Mucosa of stomach (tissue), 1 donor: ENCODE measurements at regions not wholly inside any gene's neighbourhood (a gene's known extent, or its start where the extent isn't known, plus 50 kb on each side); places are given as distances from the start of the nearest gene placed in this dataset.

Experiments
- H3K27me3 ChIP-seq: one replicate; pipeline ENCODE4 v1.7.0; 2013; ENCODE audit warnings: mild to moderate bottlenecking, low read length; ENCODE audit not compliant: control insufficient read depth, insufficient read depth
- H3K36me3 ChIP-seq: one replicate; pipeline ENCODE4 v1.7.0; 2013; ENCODE audit warnings: low read length; ENCODE audit not compliant: control insufficient read depth, insufficient read depth
- H3K4me1 ChIP-seq: one replicate; pipeline ENCODE4 v1.7.0; 2013; ENCODE audit warnings: mild to moderate bottlenecking, low read length; ENCODE audit not compliant: control insufficient read depth, insufficient read depth
- H3K4me3 ChIP-seq: one replicate; pipeline ENCODE4 v1.7.0; 2013; ENCODE audit warnings: low read length
- H3K9ac ChIP-seq: one replicate; pipeline ENCODE4 v1.7.0; 2013; ENCODE audit warnings: mild to moderate bottlenecking, low read length, moderate library complexity
- H3K9me3 ChIP-seq: one replicate; pipeline ENCODE4 v1.7.0; 2013; ENCODE audit warnings: mild to moderate bottlenecking, low read length, moderate library complexity; ENCODE audit not compliant: control insufficient read depth
- donor health status: Pancreatic carcinoma.

DNA sequence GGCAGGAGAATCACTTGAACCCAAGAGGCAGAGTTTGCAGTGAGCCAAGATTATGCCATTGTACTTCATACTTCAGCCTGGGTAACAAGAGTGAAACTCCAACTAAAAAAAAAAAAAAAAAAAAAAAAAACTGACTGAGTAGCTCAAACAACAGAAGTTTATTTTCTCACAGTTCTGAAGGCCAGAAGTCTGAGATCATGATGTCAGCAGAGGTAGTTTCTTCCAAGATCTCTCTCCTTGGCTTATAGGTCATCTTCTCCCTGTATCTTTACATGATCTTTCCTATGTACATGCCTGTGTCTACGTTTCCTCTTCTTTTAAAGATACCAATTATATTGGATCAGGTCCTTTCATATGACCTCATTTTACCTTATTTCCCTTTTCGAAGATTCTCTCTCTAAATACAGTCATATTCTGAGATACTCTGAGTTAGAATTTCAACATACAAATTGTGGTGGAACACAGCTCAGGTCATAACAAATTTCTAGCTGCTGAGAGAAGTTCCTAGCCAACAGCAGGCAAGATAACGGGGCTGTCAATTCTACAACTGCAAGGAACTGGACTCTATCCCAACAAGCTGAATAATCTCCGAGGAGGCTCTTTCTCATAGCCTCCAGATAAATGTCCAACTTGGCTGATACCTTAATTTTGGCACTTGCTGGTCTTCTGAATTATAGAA is 187.7 kb upstream of the ADAMTS5 start:
- Histone ChIP-seq H3K9me3 (no peaks in the 10 kb centered on the region), H3K27me3 (no peaks in the 10 kb centered on the region), H3K4me3 (no peak overlapping the region), H3K9ac (no peak overlapping the region), H3K4me1 (no peaks in the 10 kb centered on the region), H3K36me3 (no peaks in the 10 kb centered on the region)

DNA sequence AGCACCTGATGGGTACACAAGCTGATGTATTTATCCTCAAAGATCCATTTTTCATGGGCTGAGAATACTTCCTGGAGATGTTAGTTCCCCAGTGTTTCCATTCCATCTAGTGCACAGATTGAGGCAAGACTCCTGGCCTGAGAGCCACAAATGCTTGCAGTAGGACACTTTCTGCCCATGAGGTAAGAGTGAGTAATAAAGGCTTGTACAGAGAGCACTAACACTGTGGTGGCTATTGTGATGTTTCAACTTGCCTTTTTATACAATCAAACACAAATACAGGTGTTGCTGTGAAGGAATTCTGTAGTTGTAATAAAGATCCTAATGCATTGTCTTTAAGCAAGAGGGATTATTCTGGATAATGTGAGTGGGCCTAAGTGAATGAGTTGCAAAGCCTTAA is 186.1 kb upstream of the ADAMTS5 start:
- Histone ChIP-seq H3K9me3 (no peaks in the 10 kb centered on the region), H3K4me1 (no peaks in the 10 kb centered on the region), H3K36me3 (no peaks in the 10 kb centered on the region), H3K4me3 (no peak overlapping the region), H3K9ac (no peak overlapping the region), H3K27me3 (no peaks in the 10 kb centered on the region)

DNA sequence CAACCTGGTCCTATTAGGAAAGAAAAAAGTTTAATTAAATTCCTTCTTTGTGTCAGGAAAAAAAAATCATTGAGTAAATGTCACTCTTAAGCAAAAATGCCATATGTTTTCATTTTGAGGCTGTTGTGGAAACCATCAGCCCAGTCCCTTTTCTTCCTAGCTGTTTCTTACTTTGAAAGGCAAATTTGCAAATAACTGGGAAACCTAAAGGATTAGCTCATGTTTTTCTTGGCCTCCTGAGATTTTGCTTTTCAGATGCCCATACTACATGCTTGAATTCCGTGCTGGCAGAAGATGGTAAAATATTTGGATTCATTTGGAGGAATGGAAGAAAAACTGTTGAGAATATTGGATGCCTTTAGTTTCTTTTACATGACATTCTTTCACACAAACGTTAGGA is 182.1 kb upstream of the ADAMTS5 start:
- Histone ChIP-seq H3K9ac (no peak overlapping the region), H3K9me3 (no peaks in the 10 kb centered on the region), H3K4me3 (no peak overlapping the region), H3K4me1 (no peaks in the 10 kb centered on the region), H3K36me3 (no peaks in the 10 kb centered on the region), H3K27me3 (no peaks in the 10 kb centered on the region)

DNA sequence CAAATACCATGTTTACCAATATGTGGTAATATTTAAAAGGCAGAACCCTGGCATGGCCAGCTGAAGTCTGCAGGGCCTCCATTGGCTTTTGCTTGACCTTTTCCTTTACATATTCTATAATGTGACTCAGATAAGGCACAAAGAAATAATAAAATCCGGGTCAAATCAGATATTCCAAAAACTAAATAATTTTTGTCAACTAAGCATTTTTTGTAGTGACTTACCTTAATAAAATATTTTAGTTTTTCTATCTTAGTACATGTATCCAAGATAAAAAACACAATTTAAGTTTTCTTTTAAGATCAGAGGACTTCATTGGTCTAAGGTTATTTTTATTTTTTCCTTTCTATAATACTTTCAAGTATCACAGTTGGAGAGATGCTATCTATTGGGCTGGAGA is 179.4 kb upstream of the ADAMTS5 start:
- Histone ChIP-seq H3K9ac (no peak overlapping the region), H3K4me3 (no peak overlapping the region), H3K4me1 (no peaks in the 10 kb centered on the region), H3K9me3 (no peaks in the 10 kb centered on the region), H3K27me3 (no peaks in the 10 kb centered on the region), H3K36me3 (no peaks in the 10 kb centered on the region)

DNA sequence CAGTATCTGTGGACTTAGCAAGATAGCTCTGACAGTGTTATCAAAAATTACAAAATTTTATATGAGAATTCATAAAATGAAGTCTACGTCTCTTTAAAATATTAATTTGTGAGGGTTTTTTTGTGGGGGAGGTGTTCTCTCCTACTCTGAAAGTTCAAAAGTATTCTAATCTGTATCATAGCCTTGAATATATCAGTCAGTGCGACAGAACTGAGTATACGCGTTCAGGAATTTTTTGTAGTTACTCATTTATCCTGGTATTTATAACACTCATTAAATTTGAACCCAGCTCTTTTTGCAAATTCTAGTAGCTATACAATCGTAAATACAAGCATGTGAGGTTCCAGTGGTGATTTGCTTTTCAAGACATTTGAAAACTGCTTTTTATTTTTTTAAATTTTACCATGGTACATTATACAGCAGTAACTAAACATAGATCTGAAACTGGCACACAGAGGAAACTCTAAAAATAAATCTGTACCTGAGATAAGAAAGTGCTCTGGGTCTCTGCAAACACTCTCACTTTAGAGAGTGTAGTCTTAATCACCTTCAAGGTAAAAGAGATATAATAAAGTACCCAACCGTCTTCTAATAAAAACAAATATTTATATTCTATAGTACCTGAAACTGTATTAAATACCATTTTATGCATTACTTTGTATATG is 178.4 kb upstream of the ADAMTS5 start:
- no peaks in the 10 kb centered on the region for H3K27me3 ChIP-seq
- no peak overlapping the region for H3K9ac ChIP-seq
- H3K9me3 ChIP-seq: no peaks in the 10 kb centered on the region
- no peaks in the 10 kb centered on the region for H3K4me1 ChIP-seq
- H3K4me3 ChIP-seq: no peak overlapping the region
- no peaks in the 10 kb centered on the region for H3K36me3 ChIP-seq

DNA sequence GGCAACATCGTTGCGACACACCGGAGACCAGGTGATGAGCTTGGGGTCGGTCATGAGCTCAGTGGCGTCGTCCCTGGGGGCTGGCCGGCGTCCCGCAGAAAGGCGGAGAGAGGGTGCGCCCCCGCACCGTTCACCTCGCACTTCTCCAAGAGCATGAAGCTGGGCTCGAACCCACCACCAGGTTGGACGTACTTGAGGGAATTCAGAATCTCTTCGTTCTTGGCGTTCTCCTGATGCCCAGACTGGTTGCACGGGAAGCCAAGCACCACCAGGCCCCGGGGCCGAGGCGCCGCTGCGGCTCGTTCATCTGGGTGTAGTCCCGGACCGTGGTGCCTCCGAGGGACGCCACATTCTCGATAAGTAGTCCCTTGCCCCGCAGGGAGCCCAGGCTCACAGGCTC is 176.6 kb upstream of the ADAMTS5 start:
- Histone ChIP-seq H3K27me3 (no peaks in the 10 kb centered on the region), H3K4me1 (no peaks in the 10 kb centered on the region), H3K36me3 (no peaks in the 10 kb centered on the region), H3K9me3 (no peaks in the 10 kb centered on the region), H3K9ac (no peak overlapping the region), H3K4me3 (no peak overlapping the region)

DNA sequence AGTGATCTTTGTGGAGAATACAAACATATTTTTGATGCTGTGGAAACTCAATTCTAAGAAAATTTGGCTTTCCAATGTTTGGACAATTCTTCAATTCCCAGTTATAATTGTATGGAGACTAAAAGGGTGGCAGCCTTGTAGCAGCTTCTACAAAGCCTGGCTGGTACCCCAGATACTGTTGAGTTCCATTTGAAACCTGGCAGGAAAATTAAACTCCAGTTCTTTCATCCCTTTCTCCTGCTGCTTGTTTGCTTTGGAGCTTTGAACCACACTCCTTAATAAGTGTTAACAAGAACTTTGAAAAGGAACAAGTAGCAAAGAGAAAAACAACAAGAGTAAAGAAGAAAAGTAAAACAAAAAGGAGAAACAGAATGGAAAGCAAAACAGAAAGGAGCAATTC is 172.6 kb upstream of the ADAMTS5 start:
- Histone ChIP-seq H3K9me3 (no peaks in the 10 kb centered on the region), H3K9ac (no peak overlapping the region), H3K4me1 (no peaks in the 10 kb centered on the region), H3K4me3 (no peak overlapping the region), H3K27me3 (no peaks in the 10 kb centered on the region), H3K36me3 (no peaks in the 10 kb centered on the region)

DNA sequence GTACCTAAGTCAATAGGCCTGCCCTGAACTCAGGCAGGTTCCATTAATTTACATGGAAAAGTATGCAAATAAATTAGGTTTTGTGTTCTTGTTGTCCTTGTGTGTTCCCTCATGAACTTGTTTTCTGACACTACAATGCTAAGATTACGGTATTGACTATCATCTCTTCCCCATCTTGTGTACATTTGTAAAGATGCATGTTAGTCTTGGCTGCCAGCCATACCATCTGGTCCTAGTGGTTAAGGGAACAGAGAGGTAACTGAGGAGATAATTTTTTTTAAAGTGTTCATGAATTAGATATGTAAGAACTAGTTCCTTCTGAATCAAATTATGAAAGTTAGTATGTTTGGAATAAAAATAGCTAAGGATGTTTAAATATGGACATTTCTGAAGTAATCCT is 167.6 kb upstream of the ADAMTS5 start:
- Histone ChIP-seq H3K4me3 (no peak overlapping the region), H3K9ac (no peak overlapping the region), H3K27me3 (no peaks in the 10 kb centered on the region), H3K4me1 (no peaks in the 10 kb centered on the region), H3K9me3 (no peaks in the 10 kb centered on the region), H3K36me3 (no peaks in the 10 kb centered on the region)

DNA sequence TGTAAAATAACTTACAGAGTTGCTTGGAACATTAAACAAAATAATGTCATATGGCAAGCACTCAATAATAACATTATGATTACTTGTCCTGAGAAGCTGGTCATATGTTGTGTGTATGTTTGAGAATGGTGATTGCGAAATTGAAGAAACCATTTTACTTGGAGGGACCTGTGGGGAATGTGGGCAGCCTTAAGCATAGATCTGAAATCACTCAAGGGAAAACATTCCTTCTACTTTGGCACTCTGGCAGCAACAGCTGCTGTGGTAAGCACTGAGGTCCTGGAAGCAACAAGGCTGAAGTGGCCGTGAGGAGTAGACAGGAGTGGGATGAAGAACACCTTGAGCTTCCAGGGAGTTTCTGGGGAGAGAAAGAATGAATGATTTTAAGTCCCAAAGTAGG is 165.4 kb upstream of the ADAMTS5 start:
- H3K4me3 ChIP-seq: no peak overlapping the region
- no peak overlapping the region for H3K9ac ChIP-seq
- no peaks in the 10 kb centered on the region for H3K9me3 ChIP-seq
- no peaks in the 10 kb centered on the region for H3K36me3 ChIP-seq
- no peaks in the 10 kb centered on the region for H3K27me3 ChIP-seq
- no peaks in the 10 kb centered on the region for H3K4me1 ChIP-seq

DNA sequence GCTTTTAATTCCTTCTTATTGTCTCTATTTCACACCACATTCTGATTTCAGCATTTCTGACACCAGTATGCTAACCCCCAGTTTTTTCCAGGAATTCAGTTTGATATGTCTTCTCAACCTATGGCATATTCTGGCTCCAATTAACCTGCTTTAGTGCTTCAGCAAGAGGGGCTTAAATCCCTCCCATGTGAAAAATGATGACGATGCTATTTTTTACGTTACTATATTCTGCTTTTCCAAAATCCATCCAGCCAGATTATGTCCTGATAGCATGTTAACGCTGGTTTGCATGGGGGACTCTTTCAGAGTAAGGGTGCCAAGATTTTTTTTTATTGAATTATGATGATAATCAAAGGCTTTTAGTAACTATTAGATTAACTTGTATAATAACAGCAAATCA is 163.3 kb upstream of the ADAMTS5 start:
- H3K9ac ChIP-seq: no peak overlapping the region
- H3K9me3 ChIP-seq: no peaks in the 10 kb centered on the region
- no peaks in the 10 kb centered on the region for H3K4me1 ChIP-seq
- H3K27me3 ChIP-seq: no peaks in the 10 kb centered on the region
- no peaks in the 10 kb centered on the region for H3K36me3 ChIP-seq
- H3K4me3 ChIP-seq: no peak overlapping the region

DNA sequence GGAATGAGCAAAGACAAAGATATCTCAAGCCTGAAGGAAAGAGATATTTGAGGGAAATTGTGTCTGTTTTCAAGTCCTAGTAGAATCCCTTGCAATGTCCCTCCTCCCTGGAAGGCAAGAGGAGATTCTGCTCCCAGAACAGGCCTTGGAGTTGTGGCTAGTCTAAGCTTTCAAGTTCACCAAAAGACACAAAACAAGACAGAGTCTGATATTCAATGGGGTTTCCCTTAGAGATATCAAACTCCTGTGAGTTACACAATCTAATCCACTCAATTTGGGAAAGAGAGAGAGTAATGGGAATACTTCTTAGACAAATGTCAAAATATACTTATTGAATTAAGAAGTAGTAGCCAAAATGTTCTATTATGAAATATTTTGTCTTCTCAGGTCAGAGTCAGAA is 162.8 kb upstream of the ADAMTS5 start:
- H3K4me3 ChIP-seq: no peak overlapping the region
- H3K4me1 ChIP-seq: no peaks in the 10 kb centered on the region
- H3K36me3 ChIP-seq: no peaks in the 10 kb centered on the region
- H3K9ac ChIP-seq: no peak overlapping the region
- H3K27me3 ChIP-seq: no peaks in the 10 kb centered on the region
- H3K9me3 ChIP-seq: no peaks in the 10 kb centered on the region

DNA sequence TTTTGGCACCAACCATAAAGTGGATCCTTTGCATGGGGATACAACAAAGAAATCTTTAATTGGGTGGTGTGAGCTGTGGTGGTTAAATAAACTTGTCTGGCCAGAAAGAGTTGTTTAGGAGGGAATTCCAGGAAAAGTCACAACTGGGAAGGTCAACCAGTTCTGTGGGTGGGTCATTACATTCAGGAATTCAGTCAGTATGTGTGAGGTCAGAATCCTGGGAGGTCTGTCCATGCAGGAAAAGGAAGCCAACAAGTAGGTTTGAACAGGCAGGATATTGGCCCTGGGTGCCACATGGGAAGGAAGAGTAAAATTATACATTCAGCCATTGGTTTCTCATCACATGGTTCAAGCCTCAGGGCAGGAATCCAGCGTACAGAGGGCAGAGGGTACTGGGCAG is 162.3 kb upstream of the ADAMTS5 start:
- Histone ChIP-seq H3K9ac (no peak overlapping the region), H3K9me3 (no peaks in the 10 kb centered on the region), H3K4me1 (no peaks in the 10 kb centered on the region), H3K4me3 (no peak overlapping the region), H3K36me3 (no peaks in the 10 kb centered on the region), H3K27me3 (no peaks in the 10 kb centered on the region)

DNA sequence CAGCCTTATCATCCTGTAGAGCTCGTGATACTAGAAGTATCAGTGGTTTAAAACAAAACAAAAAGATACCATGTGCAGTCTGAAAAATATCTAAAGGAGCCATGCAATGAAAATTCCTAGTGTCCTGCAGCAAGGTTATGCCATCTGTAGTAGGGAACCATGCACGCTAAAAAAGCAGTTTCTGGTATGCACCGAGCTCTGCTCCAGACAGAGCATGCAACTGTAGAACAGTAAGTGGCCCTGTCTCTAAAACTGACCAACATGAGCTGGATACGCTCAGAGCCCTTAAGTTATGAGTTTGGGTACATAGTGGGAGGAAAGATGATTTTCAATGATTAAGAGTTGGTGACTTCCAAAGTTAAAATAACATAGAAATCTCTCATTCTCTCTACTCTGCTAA is 159.3 kb upstream of the ADAMTS5 start:
- Histone ChIP-seq H3K4me1 (no peaks in the 10 kb centered on the region), H3K9me3 (no peaks in the 10 kb centered on the region), H3K36me3 (no peaks in the 10 kb centered on the region), H3K27me3 (no peaks in the 10 kb centered on the region), H3K9ac (no peak overlapping the region), H3K4me3 (no peak overlapping the region)
